PC-9 (cell line): ENCODE measurements at regions not wholly inside any gene's neighbourhood (a gene's known extent, or its start where the extent isn't known, plus 50 kb on each side); places are given as distances from the start of the nearest gene placed in this dataset.

Source experiments
- BruUV-seq: library from RNA; stranded (reverse); fragments of 400-500 nt; replicated peaks from 2 replicates; lab custom pipeline; 2021; lab: Mats Ljungman, UMichigan
- CTCF ChIA-PET: fragments of 300-600 bp; sonication (Branson Sonifier 250); formaldehyde crosslinking; loops from one replicate; lab custom pipeline; 2022; ENCODE audit warnings: antibody characterized with exemption; lab: Charles Lee
- POLR2A ChIA-PET: fragments of 300-600 bp; sonication (Branson Sonifier 250); formaldehyde crosslinking; loops from one replicate; lab custom pipeline; 2022; ENCODE audit warnings: antibody characterized with exemption; ENCODE audit not compliant: unreplicated experiment; lab: Charles Lee
- DNase-seq, 2 experiments: peaks; one replicate each; pipeline versions ENCODE4 v3.0.0 to v3.0.0-alpha.2; 2015 to 2022; ENCODE audit warnings: mixed read lengths in 1 of 2
- H2AFZ ChIP-seq: fragments of 200-600 bp; sonication (generic); 2 replicates; pipeline ENCODE4 v1.8.1; 2017; ENCODE audit warnings: antibody characterized with exemption
- H3F3A ChIP-seq: fragments of 200-600 bp; sonication (generic); 2 replicates; pipeline ENCODE4 v1.8.1; 2017; ENCODE audit warnings: antibody characterized with exemption, mild to moderate bottlenecking, low read depth; ENCODE audit not compliant: insufficient read depth
- H3K27ac ChIP-seq: fragments of 200-600 bp; sonication (generic); 2 replicates; pipeline ENCODE4 v1.6.1; 2016; ENCODE audit warnings: mixed run types
- H3K27me3 ChIP-seq: fragments of 200-600 bp; sonication (generic); 2 replicates; pipeline ENCODE4 v1.6.1; 2016; ENCODE audit warnings: low read depth, mixed run types; ENCODE audit not compliant: insufficient read depth
- H3K36me3 ChIP-seq: fragments of 200-600 bp; sonication (generic); 2 replicates; pipeline ENCODE4 v1.6.1; 2016; ENCODE audit warnings: low read depth, mixed run types
- H3K4me1 ChIP-seq: fragments of 200-600 bp; sonication (generic); replicated peaks from 2 replicates; pipeline ENCODE4 v1.6.1; 2016; ENCODE audit warnings: mixed run types; ENCODE audit not compliant: insufficient read depth
- H3K4me2 ChIP-seq: fragments of 200-600 bp; sonication (generic); 2 replicates; pipeline ENCODE4 v1.6.1; 2017; ENCODE audit warnings: mixed run types
- H3K4me3 ChIP-seq: fragments of 200-600 bp; sonication (generic); 2 replicates; pipeline ENCODE4 v1.6.1; 2016; ENCODE audit warnings: mixed run types
- H3K79me2 ChIP-seq: fragments of 200-600 bp; sonication (generic); 2 replicates; pipeline ENCODE4 v1.6.1; 2017; ENCODE audit warnings: low read depth, mixed run types
- H3K9me2 ChIP-seq: fragments of 200-600 bp; sonication (generic); 2 replicates; pipeline ENCODE4 v1.8.1; 2017; ENCODE audit warnings: mild to moderate bottlenecking; ENCODE audit not compliant: insufficient read depth
- H3K9me3 ChIP-seq: fragments of 200-600 bp; sonication (generic); 2 replicates; pipeline ENCODE4 v1.8.1; 2016; ENCODE audit warnings: low read depth; ENCODE audit not compliant: insufficient read depth
- H4K20me1 ChIP-seq: fragments of 200-600 bp; sonication (generic); 2 replicates; pipeline ENCODE4 v1.8.1; 2017; ENCODE audit not compliant: insufficient read depth
- CTCF ChIP-seq: fragments of 200-600 bp; sonication (generic); conservative IDR thresholded peaks from 2 replicates; pipeline ENCODE4 v1.6.1; 2017; ENCODE audit warnings: mixed run types, antibody characterized with exemption, mild to moderate bottlenecking, moderate library complexity
- EZH2 ChIP-seq: fragments of 200-600 bp; sonication (generic); IDR thresholded peaks from 2 replicates; pipeline ENCODE4 v1.8.0; 2017; ENCODE audit warnings: antibody characterized with exemption, low read depth
- intact Hi-C: fragments of 100-400 bp; cut with micrococcal nuclease; formaldehyde crosslinking; loops from one replicate; pipeline ENCODE4 v1.10.0; 2022; ENCODE audit not compliant: unreplicated experiment

GRCh38 chr15:45941367-45941766 lies 306.5 kb downstream of the SQOR start:
- TF ChIP-seq EZH2 (no peak), CTCF (no peak)
- Histone ChIP-seq H2AFZ (no peak overlapping the region), H3K79me2 (no peaks in the 10 kb centered on the region), H3K9me3 (no peaks in the 10 kb centered on the region), H3K4me3 (no peak overlapping the region), H3K4me1 (no peaks in the 10 kb centered on the region), H3K9me2 (no peaks in the 10 kb centered on the region), H3F3A (no peaks in the 10 kb centered on the region), H3K27me3 (no peaks in the 10 kb centered on the region), H4K20me1 (no peaks in the 10 kb centered on the region), H3K4me2 (no peak overlapping the region), H3K36me3 (no peaks in the 10 kb centered on the region), H3K27ac (no peak overlapping the region)
- intact Hi-C loops: no loop called here
- ChIA-PET CTCF (no interaction called here), POLR2A (interaction anchor here (0.6 kb wide), 1 partner anchor 11 kb away, joined by 3 read pairs; no protein-coding TSS in a partner anchor)
- DNase-seq: no peak
- BruUV-seq: no TSS peak

DNA sequence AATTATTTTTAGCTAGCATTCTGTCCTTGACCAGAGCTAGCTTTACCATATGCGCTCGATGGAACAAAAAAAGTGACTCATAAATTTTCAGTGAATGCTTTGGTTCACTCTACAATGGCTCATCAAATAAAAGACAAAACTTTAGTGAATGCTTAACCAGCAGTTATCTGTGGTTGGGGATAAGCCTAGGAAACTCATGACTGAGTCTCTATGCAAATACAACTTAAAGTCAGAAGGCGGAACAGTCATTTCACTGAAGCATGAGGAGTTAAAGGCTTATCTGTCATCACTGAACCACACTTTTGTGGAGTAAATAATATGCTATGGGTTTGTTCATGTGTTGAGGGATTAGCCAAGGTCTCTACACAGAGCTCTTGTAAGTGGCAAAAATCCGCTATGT lies 308.4 kb downstream of the SQOR start:
- H4K20me1 ChIP-seq: no peaks in the 10 kb centered on the region
- H3K9me2 ChIP-seq: no peaks in the 10 kb centered on the region
- CTCF ChIA-PET: no interaction called here
- H3K79me2 ChIP-seq: no peaks in the 10 kb centered on the region
- BruUV-seq: no TSS peak
- no peaks in the 10 kb centered on the region for H3F3A ChIP-seq
- no peaks in the 10 kb centered on the region for H3K27me3 ChIP-seq
- no peaks in the 10 kb centered on the region for H3K36me3 ChIP-seq
- no peak overlapping the region for H3K4me3 ChIP-seq
- no peak for TF ChIP-seq CTCF
- TF ChIP-seq EZH2: no peak
- no peak overlapping the region for H3K27ac ChIP-seq
- intact Hi-C loops: no loop called here
- no peak overlapping the region for H3K4me2 ChIP-seq
- no peak overlapping the region for H2AFZ ChIP-seq
- no peaks in the 10 kb centered on the region for H3K9me3 ChIP-seq
- no peak for DNase-seq
- POLR2A ChIA-PET: no interaction called here
- no peaks in the 10 kb centered on the region for H3K4me1 ChIP-seq

DNA sequence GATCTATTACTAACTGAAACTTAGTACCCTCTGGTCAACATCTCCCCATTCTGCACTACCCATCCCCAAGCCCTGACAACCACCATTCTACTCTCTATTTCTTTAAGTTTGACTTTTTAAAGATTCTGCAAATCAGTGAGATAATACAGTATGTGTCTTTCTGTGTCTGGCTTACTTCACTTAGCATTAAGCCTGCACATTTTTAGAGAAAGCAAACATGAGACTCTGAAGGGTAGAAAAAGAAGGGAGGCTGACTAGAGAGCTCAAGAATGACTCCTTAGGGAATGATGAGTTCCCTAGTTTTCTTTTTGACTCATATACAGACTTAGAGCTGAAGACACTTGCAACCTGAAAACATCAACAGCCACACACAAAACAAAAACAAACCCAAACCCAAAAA lies 311.3 kb downstream of the SQOR start:
- CTCF ChIA-PET: no interaction called here
- no peaks in the 10 kb centered on the region for H3K79me2 ChIP-seq
- intact Hi-C loops: no loop called here

More for the DNA sequence above, 311.3 kb downstream of the SQOR start:
- Histone ChIP-seq H3F3A (no peaks in the 10 kb centered on the region), H3K27ac (no peak overlapping the region), H3K4me1 (no peaks in the 10 kb centered on the region), H3K4me2 (no peak overlapping the region), H3K36me3 (no peaks in the 10 kb centered on the region), H2AFZ (no peak overlapping the region), H3K9me3 (no peaks in the 10 kb centered on the region), H3K9me2 (no peaks in the 10 kb centered on the region), H3K27me3 (no peaks in the 10 kb centered on the region), H3K4me3 (no peak overlapping the region), H4K20me1 (no peaks in the 10 kb centered on the region)
- DNase-seq: no peak
- POLR2A ChIA-PET: no interaction called here
- TF ChIP-seq EZH2 (no peak), CTCF (no peak)
- no TSS peak for BruUV-seq
